AG20443 (cell line): ENCODE measurements at regions not wholly inside any gene's neighbourhood (a gene's known extent, or its start where the extent isn't known, plus 50 kb on each side); places are given as distances from the start of the nearest gene placed in this dataset.
A peak's percentile ranks its signal among the peaks of the same experiment; 100 is the strongest.
"Not testable (repeated sequence)": the region's sequence is repeated elsewhere in the genome, so short reads cannot be mapped to it uniquely, and the experiment has no call there.

Source experiments
- DNase-seq: peaks from one replicate; pipeline ENCODE4 v3.0.0; 2012; ENCODE audit warnings: low spot score, mixed read lengths

GRCh38 chrX:80929251-80929650 lies 119.6 kb upstream of the BRWD3 start:
- no peak for DNase-seq

GRCh38 chrX:80917919-80918318 lies 108.2 kb upstream of the BRWD3 start:
- no peak for DNase-seq

- not testable (repeated sequence) for DNase-seq
Measured at GRCh38 chrX:80912351-80912750, 102.7 kb upstream of the BRWD3 start.

GRCh38 chrX:80879916-80880315 lies 70.2 kb upstream of the BRWD3 start:
- no peak for DNase-seq

- DNase-seq, result no peak
Measured at GRCh38 chrX:80879143-80879542, 69.5 kb upstream of the BRWD3 start.

- peak; percentile 12 for DNase-seq
Measured at GRCh38 chrX:80876877-80877276, 67.2 kb upstream of the BRWD3 start.
